ENCODE measurements at regions not wholly inside any gene's neighbourhood (a gene's known extent, or its start where the extent isn't known, plus 50 kb on each side); places are given as distances from the start of the nearest gene placed in this dataset.

GRCh38 chr11:44493930-44494329 lies 71.5 kb upstream of the CD82 start:
- no peak for DNase-seq (ENCODE audit: low spot score)

- no peak for DNase-seq (ENCODE audit: low spot score)
These were observed 70.7 kb upstream of the CD82 start for GRCh38 chr11:44494785-44495184.

GRCh38 chr11:44496391-44496790 lies 69.1 kb upstream of the CD82 start:
- no peak for DNase-seq (ENCODE audit: low spot score)

GRCh38 chr11:44498089-44498871 lies 67.2 kb upstream of the CD82 start:
- DNase-seq (ENCODE audit: low spot score), result no peak

- DNase-seq (ENCODE audit: low spot score), result no peak
These were observed 63.0 kb upstream of the CD82 start for GRCh38 chr11:44502506-44502905.

GRCh38 chr11:44505581-44506054 lies 59.8 kb upstream of the CD82 start:
- DNase-seq (ENCODE audit: low spot score), result no peak

GRCh38 chr11:44506375-44507016 lies 59.0 kb upstream of the CD82 start:
- DNase-seq (ENCODE audit: low spot score), result no peak

- no peak for DNase-seq (ENCODE audit: low spot score)
These were observed 58.0 kb upstream of the CD82 start for GRCh38 chr11:44507491-44507890.

- no peak for DNase-seq (ENCODE audit: low spot score)
These were observed 57.5 kb upstream of the CD82 start for GRCh38 chr11:44507896-44508445.

- DNase-seq (ENCODE audit: low spot score), result no peak
These were observed 56.2 kb upstream of the CD82 start for GRCh38 chr11:44509296-44509695.

GRCh38 chr11:44510372-44510771 lies 55.1 kb upstream of the CD82 start:
- no peak for DNase-seq (ENCODE audit: low spot score)

GRCh38 chr11:44512818-44513217 lies 52.6 kb upstream of the CD82 start:
- DNase-seq (ENCODE audit: low spot score), result no peak

- DNase-seq (ENCODE audit: low spot score), result no peak
These were observed 50.4 kb upstream of the CD82 start for GRCh38 chr11:44515048-44515447.
